LoVo (cell line): ENCODE measurements at regions not wholly inside any gene's neighbourhood (a gene's known extent, or its start where the extent isn't known, plus 50 kb on each side); places are given as distances from the start of the nearest gene placed in this dataset.
"Not testable (repeated sequence)": the region's sequence is repeated elsewhere in the genome, so short reads cannot be mapped to it uniquely, and the experiment has no call there.

Source experiments
- DNase-seq: peaks from one replicate; pipeline ENCODE4 v3.0.0-alpha.2; 2016; ENCODE audit warnings: low spot score

DNA sequence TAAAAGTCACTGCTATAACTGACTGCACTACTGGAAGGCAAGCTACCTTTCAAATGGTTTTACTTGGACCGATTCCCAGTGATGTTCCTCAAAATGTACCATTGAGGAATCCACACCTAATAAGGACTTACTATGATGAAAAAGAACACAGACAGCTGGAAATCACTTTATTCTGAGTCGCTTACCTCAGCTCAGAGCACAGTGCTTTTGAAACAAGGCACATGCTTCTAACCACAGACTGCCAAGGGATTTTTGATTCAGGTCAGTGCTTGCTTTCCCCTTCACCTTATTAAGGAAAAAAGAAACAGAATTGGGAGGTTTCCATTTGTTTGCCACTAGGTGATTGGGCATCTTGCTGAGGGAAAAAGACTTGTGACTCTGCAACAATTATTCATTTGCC lies 707.5 kb upstream of the FSHR start:
- DNase-seq: no peak

- DNase-seq: no peak
Measured at GRCh38 chr2:49860834-49861233, 706.5 kb upstream of the FSHR start.

DNA sequence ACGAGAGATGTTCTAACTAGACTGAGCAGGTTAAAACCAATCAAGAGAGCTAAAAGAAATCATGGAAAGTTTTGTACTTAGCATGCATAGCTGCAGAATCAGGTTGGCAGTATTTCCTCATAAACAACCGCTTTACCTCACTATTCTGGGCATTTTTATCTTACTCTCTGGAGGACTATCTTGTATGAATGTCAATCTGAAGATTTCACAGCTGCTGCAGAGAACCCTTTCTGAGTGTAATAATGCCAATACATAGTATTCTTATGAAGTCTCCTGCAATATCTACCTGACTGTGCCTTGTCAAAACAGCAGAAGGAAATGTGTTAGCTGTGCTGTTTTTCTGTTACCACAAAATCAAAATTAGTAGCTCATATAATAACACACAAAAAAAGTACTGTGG lies 705.9 kb upstream of the FSHR start:
- no peak for DNase-seq

DNA sequence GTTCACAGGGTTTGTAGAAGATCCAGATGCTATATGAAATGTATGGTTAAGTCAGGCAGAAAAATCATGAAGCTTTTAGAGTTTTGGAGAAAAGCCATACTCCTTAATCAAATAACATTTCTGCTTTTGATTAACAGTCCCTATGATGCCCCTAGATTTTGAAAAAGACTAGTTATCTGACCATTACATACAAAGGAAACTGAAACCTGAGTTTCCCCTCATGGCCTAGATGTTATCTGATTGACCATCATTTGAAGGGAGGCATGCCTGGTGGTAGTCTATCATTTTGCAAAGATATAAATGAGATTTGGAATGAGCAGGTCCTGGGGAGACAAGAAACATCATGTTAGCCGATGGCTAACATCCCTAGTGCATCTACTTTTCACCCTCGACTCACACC lies 704.3 kb upstream of the FSHR start:
- no peak for DNase-seq

DNA sequence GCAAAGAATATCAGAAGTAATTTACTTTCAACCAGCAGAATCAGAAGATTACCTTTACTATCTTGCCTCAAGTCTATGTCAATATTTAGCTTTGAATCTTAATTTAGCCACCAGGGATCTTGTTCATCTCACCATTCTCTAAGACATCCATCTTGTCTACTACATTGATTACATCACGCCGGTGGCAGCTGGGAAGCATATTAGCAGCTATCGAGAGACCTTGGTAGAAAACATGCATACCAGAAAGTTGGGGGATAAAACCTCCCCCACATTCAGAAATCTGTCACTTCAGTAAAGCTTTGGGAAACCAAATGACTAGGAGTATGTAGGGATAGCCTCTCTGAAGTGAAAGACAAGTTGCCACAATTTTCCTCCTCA lies 703.8 kb upstream of the FSHR start:
- no peak for DNase-seq

GRCh38 chr2:49857371-49858112 lies 703.2 kb upstream of the FSHR start:
- no peak for DNase-seq

- DNase-seq: no peak
Measured at GRCh38 chr2:49845671-49846070, 691.4 kb upstream of the FSHR start.

DNA sequence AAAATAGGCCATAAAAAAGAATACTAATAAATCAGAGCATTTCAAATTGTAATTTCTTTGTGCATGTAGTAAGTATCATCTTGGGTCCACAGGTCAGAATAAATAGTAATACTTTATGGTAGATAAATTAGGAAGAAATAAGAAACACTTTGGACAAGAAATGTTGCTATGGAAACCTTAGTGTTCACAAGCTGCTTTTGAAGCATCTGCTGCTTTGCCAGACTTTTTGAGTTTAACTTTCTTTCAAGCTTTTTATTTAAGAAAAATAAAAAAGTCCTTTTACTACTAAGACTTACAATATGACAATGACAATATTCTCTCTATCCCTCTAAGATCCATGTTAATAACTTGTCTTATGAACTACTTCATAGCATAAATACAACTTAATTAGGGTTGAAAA lies 690.7 kb upstream of the FSHR start:
- no peak for DNase-seq

GRCh38 chr2:49844113-49844512 lies 689.8 kb upstream of the FSHR start:
- DNase-seq: not testable (repeated sequence)

GRCh38 chr2:49843314-49843713 lies 689.0 kb upstream of the FSHR start:
- no peak for DNase-seq

- no peak for DNase-seq
Measured at GRCh38 chr2:49840428-49840975, 686.2 kb upstream of the FSHR start.

DNA sequence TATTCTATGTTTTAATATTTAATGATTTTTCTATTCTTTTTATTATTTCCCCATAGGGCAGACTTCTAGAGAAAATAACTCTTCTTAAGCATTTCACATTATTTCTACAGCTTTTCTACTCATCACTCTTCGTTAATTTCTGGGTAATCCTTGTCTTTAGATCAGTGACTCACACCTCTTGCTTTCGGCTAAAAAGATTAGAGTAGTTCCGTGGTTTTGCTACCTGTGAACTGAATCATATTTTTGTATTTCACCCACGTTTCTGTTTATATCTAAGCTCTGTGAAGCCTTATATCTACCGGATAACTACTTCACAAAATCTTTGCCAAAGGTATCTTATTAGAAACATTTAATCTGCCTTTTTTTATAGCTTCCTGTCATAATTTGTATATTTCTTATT lies 685.5 kb upstream of the FSHR start:
- no peak for DNase-seq

DNA sequence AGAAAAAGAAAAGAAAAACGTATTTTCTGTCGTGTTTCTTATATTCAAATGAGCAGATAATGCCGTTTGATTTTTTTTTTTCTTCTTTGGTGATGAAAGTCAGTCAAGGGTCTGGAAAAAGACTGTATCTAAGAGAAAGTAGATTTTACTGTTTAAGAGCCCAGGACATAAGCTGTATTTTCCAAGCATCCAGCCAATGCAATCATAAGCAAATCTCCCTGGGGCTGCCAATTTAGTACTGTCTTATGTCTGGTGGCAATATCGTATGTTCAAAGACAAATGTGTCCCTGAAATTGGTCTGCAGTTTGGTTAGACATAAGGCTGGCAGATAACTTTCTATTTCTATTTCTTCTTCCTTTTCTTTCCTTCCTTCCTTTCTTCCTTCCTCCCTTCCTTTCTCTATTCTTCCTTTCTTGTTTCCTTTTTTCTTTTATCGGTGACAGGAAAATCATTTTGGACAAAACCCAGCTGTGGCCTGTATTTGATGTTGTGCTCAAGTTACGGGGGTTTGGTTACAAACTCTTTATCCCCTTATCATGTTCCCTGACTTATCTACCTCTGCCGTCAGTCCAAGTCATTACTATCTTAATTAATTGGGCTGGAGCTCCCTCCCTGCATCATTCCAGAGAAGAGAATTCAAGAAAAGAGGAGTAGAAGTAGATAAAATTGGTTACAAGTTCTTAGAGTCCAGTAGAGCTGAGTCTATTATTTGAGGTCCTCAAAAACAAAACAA lies 683.4 kb upstream of the FSHR start:
- DNase-seq: no peak

- DNase-seq: no peak
Measured at GRCh38 chr2:49836017-49836416, 681.7 kb upstream of the FSHR start.

- no peak for DNase-seq
Measured at GRCh38 chr2:49834433-49834832, 680.1 kb upstream of the FSHR start.

DNA sequence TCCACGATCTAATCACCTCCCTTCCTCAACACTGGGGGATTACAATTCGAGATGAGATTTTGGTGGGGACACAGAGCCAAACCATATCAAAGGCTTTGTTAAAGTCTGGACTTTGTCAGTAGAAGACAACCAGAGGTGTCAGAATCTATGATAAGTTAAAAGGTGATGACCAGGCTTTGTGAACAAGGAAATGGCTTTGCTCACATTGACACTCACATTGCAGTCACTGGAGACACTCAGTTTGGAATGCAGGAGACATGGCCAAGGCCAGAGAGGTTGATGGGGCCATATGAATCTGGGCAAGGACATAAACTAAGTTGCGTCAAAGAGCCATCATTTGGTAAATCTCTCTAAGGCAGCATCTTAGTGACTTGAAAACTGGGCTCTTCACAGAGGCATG lies 678.2 kb upstream of the FSHR start:
- DNase-seq: no peak

DNA sequence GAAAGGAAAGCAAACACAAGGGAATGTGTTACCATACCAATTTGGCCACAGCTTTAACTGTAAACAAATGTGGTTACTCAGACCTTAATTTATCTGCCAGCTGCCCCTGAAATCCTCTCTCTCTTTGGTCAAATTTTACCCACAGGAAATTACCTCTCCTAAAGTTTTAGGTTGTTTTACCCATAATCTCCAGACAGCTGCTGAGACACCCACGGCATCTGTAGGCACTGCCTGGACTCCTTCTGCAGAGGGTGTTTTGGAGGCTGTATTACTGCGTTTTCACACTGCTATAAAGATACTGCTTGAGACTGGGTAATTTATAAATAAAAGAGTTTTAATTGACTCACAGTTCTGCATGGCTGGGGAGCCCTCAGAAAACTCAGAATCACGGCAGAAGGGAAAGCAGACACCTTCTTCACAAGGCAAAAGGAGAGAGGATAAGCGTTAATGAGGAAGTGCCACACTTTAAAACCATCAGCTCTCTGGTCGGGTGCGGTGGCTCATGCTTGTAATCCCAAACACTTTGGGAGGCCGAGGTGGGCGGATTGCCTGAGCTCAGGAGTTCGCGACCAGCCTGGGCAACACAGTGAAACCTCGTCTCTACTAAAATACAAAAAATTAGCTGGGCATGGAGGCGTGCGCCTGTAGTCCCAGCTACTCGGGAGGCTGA lies 677.5 kb upstream of the FSHR start:
- no peak for DNase-seq

DNA sequence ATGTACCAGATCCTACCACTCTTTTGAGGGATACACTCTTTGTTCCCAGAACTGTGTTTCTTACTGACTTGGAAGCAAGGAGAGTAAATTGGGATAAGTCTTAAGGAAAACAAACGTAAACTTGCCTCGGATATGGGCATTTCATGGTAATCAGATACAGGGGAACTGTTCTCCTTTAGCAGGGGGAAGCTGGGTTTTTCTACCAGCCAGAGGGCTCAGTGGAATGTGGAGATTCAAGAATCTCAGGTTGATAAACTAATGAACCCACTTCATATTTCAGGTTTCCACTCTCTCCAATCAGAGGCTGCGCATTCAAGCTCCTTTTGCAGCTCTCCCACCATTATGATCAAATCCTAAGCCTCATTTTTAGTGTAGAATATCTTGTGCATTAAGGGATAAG lies 676.5 kb upstream of the FSHR start:
- DNase-seq: no peak

- DNase-seq: no peak
Measured at GRCh38 chr2:49827366-49827765, 673.1 kb upstream of the FSHR start.

DNA sequence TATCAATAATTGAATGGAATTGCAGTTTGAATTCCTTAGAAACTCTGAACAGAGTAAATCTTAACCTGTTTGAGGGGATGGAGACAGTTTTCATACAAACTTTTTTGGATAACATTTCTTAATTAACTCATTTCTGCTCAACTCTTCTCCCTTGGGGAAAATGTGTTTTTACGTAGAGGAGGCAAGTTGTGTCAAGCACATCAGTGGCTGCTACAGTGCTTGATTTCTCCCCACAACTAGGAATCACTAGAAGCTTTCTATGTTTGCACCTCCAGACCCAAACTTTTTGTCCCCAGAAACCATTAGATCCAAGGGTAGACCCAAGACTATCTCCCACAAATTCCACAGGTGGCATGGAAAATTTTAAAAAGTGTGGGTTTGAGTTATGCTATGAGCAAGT lies 658.9 kb upstream of the FSHR start:
- no peak for DNase-seq

DNA sequence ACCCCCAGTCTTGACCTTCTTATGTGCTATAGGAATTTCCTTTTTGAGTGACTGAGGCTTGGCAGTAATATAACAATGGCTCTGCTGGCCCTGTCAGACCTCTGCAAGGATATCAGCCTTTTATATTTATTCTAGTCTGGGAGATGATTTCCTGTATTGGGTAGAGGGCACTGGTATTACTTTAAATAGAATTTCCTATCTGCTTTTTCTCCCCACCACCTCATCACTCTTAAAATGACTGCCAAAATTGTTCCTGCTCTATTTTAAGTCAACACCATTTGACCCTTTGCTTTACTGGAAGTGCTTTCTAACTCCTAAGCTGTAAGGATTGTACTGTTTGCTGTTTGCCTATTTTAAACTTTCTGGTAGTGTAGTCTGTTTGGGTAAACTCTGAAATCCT lies 658.4 kb upstream of the FSHR start:
- DNase-seq: no peak

DNA sequence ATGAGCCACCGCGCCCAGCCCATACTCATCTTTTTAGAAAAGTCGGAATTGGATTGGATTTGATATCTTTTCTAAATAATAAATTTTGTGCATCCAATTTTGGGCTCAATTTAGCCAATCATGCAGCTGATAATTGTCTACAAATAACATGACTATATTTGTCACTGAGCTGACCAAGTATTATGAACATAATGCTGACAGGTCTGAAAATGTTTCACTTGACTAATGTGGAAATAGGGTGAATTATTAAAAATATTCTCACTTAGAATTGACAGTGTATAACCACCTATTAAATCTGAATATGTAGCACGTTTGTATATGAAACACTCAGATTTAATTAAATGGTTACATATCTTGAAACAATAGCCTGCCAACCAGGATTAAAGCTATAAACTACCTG lies 657.2 kb upstream of the FSHR start:
- DNase-seq: no peak

- no peak for DNase-seq
Measured at GRCh38 chr2:49807689-49808088, 653.4 kb upstream of the FSHR start.
